GM12801 (cell line): ENCODE measurements at regions not wholly inside any gene's neighbourhood (a gene's known extent, or its start where the extent isn't known, plus 50 kb on each side); places are given as distances from the start of the nearest gene placed in this dataset.

Source experiments
- CTCF ChIP-seq: IDR thresholded peaks from one replicate; pipeline ENCODE4 v1.5.1; 2011; ENCODE audit warnings: control low read depth; ENCODE audit not compliant: insufficient read length; ENCODE audit errors: extremely low read depth

GRCh38 chr2:7243276-7243675 lies 326.1 kb downstream of the RNF144A start:
- TF ChIP-seq CTCF = no peak

GRCh38 chr2:7256377-7256776 lies 339.2 kb downstream of the RNF144A start:
- TF ChIP-seq CTCF = no peak

GRCh38 chr2:7262727-7263126 lies 345.5 kb downstream of the RNF144A start:
- no peak for TF ChIP-seq CTCF

- no peak for TF ChIP-seq CTCF
Measured at GRCh38 chr2:7264791-7265190, 347.6 kb downstream of the RNF144A start.

- no peak for TF ChIP-seq CTCF
Measured at GRCh38 chr2:7265286-7265685, 348.1 kb downstream of the RNF144A start.

- no peak for TF ChIP-seq CTCF
Measured at GRCh38 chr2:7269106-7269643, 352.0 kb downstream of the RNF144A start.

- no peak for TF ChIP-seq CTCF
Measured at GRCh38 chr2:7270011-7270431, 352.8 kb downstream of the RNF144A start.
